ENCODE measurements at regions not wholly inside any gene's neighbourhood (a gene's known extent, or its start where the extent isn't known, plus 50 kb on each side); places are given as distances from the start of the nearest gene placed in this dataset.

DNA sequence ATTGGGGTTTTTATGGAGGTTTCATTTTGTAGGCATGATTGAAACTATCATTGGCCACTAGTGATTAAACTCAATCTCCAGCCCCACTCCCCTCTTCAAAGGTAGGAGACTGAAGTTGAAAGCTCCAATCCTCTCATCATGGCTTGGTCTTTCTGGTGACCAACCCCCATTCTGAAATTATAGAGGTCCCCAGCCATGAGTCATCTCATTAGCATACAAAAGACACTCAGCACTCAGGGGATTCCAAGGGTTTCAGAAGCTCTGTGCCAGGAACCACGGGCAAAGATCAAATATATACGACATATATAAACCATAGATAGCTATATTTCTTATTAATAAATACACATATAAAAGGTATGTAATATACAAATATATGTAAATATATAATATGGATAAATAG lies 256.0 kb upstream of the POU3F3 start:
- 81% methylated on average over 2 of the region's 2 CpGs for WGBS
- TF ChIP-seq POLR2A (IDR thresholded peaks at IDR 0.05) (no peak), EP300 (IDR thresholded peaks at IDR 0.05) (no peak), POLR2AphosphoS5 (IDR thresholded peaks at IDR 0.05) (no peak)
- TF ChIP-seq, protein P1, sequence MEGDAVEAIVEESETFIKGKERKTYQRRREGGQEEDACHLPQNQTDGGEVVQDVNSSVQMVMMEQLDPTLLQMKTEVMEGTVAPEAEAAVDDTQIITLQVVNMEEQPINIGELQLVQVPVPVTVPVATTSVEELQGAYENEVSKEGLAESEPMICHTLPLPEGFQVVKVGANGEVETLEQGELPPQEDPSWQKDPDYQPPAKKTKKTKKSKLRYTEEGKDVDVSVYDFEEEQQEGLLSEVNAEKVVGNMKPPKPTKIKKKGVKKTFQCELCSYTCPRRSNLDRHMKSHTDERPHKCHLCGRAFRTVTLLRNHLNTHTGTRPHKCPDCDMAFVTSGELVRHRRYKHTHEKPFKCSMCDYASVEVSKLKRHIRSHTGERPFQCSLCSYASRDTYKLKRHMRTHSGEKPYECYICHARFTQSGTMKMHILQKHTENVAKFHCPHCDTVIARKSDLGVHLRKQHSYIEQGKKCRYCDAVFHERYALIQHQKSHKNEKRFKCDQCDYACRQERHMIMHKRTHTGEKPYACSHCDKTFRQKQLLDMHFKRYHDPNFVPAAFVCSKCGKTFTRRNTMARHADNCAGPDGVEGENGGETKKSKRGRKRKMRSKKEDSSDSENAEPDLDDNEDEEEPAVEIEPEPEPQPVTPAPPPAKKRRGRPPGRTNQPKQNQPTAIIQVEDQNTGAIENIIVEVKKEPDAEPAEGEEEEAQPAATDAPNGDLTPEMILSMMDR (IDR thresholded peaks at IDR 0.05), result no peak

DNA sequence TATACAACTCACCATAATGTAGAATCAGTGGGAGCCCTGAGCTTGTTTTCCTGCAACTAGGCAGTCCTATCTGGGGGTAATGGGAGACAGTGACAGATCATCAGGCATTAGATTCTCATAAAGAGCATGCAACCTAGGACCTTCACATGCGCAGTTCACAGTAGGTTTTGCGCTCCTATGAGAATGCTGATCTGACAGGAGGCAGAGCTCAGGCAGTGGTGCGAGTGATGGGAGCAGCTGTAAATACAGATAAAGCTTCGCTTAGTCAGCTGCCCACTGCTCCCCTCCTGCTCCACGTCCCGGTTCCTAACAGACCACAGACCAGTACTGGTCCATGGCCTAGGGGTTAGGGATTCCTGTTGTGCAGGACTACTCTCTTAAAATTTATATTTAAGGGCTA lies 255.3 kb upstream of the POU3F3 start:
- H3K27me3 ChIP-seq, result no peaks in the 10 kb centered on the region
- TF ChIP-seq POLR2A (IDR thresholded peaks at IDR 0.05) (no peak), POLR2AphosphoS5 (IDR thresholded peaks at IDR 0.05) (no peak), EP300 (IDR thresholded peaks at IDR 0.05) (no peak)
- TF ChIP-seq, protein P1 (IDR thresholded peaks at IDR 0.05), result no peak
- H3K27ac ChIP-seq, result no peak overlapping the region
- no peaks in the 10 kb centered on the region for H3K4me1 ChIP-seq
- WGBS, result 74% methylated on average over 6 of the region's 6 CpGs
- H3K36me3 ChIP-seq, result no peaks in the 10 kb centered on the region
- H3K9me3 ChIP-seq, result peaks cover 2% of the 10 kb centered on the region
- H3K4me3 ChIP-seq, result no peak overlapping the region
- DNase-seq (ENCODE audit: low spot score in 2 of 2), result no peak

More for the DNA sequence above, 256.0 kb upstream of the POU3F3 start:
- DNase-seq (ENCODE audit: low spot score in 2 of 2), result no peak
- Histone ChIP-seq H3K27ac (no peak overlapping the region), H3K9me3 (peaks cover 5% of the 10 kb centered on the region), H3K4me1 (no peaks in the 10 kb centered on the region), H3K36me3 (no peaks in the 10 kb centered on the region), H3K27me3 (no peaks in the 10 kb centered on the region), H3K4me3 (no peak overlapping the region)

DNA sequence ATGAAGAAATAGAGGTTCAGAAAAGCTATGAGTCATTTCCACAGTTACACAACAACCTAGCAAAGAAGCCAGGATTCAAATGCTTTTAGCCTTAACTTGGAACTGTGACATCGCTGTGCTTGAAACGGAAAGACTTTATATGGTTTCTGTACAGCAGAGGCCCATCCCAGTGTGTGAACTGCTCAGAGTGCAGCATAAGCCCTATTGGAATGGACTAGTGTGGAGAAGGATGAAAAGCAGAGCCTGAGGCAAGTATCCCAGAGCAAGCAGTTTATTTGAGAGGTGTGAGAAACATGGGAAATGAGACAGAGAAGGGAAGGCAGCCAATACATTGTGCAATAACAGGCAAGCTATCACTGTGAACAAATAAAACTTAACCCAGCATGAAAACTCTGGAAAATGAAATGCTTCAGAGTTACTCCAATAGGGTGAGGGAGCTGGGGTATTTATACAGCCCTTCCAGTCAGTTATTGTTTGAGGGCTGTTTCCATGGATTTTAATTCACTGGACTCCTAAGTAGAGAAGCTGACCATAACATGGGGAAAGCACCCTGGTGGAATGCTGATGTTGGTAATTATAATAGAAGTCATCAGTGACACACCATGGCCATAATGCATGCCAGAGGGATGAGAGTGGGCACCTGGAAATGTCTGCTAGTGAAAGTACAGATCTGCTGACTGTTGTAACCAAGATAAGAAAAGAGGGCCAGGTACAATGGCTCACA lies 254.0 kb upstream of the POU3F3 start:
- H3K27me3 ChIP-seq, result no peaks in the 10 kb centered on the region
- no peak for DNase-seq (ENCODE audit: low spot score in 2 of 2)
- H3K4me1 ChIP-seq, result no peaks in the 10 kb centered on the region
- 62% methylated on average over 2 of the region's 2 CpGs for WGBS
- TF ChIP-seq, protein P1 (IDR thresholded peaks at IDR 0.05), result no peak
- TF ChIP-seq POLR2A (IDR thresholded peaks at IDR 0.05) (no peak), POLR2AphosphoS5 (IDR thresholded peaks at IDR 0.05) (no peak), EP300 (IDR thresholded peaks at IDR 0.05) (no peak)
- H3K9me3 ChIP-seq, result no peaks in the 10 kb centered on the region
- no peaks in the 10 kb centered on the region for H3K36me3 ChIP-seq
- H3K4me3 ChIP-seq, result no peak overlapping the region
- no peak overlapping the region for H3K27ac ChIP-seq

DNA sequence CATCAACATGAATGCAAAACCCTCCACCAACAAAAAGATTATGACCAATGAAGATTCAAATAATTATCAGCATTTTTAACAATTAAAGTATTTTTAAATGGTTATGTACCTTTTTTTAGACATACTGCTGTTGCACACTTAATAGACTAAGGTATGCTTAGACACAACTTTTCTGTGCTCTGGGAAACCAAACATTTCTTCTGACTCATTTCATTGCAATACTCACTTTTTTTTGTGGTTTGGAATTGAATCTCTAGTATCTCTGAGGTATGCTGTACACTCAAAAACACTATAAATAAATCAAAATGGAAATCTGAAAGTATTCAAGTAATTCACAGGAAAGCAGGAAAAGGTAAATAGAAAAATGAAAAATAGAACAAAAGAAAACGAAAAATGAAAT lies 247.9 kb upstream of the POU3F3 start:
- Histone ChIP-seq H3K9me3 (peaks cover 4% of the 10 kb centered on the region), H3K27me3 (no peaks in the 10 kb centered on the region), H3K27ac (no peak overlapping the region), H3K36me3 (no peaks in the 10 kb centered on the region), H3K4me1 (no peaks in the 10 kb centered on the region), H3K4me3 (no peak overlapping the region)
- DNase-seq (ENCODE audit: low spot score in 2 of 2), result no peak
- no peak for TF ChIP-seq POLR2AphosphoS5 (IDR thresholded peaks at IDR 0.05)
- no peak for TF ChIP-seq EP300 (IDR thresholded peaks at IDR 0.05)
- TF ChIP-seq POLR2A (IDR thresholded peaks at IDR 0.05), result no peak
- WGBS, result 82% methylated on average over 1 of the region's 1 CpG

DNA sequence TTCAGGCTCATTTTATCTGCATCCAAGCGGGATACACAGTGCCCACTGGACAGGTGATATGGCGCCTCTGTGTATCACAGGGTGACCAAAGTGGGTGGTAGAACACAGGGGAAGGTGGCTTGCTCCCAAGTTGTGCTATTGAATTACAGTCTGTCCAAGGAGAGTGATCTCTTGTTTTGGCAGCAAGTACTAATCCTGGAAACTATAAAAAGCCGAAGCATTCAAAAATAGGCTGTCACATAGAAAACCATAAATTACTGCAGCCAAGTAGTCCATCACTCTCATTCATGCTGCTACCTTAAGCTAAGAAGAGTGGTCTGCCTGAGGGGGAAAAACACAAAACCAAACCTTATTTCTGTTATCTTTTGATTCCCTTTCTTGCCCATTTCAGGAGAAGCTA lies 237.1 kb upstream of the POU3F3 start:
- H3K27me3 ChIP-seq, result no peaks in the 10 kb centered on the region
- no peaks in the 10 kb centered on the region for H3K36me3 ChIP-seq
- H3K4me3 ChIP-seq, result no peak overlapping the region
- H3K27ac ChIP-seq, result no peak overlapping the region
- DNase-seq (ENCODE audit: low spot score in 2 of 2), result no peak
- 67% methylated on average over 3 of the region's 3 CpGs for WGBS
- TF ChIP-seq POLR2AphosphoS5 (IDR thresholded peaks at IDR 0.05) (no peak), EP300 (IDR thresholded peaks at IDR 0.05) (no peak), POLR2A (IDR thresholded peaks at IDR 0.05) (no peak)
- TF ChIP-seq, protein P1 (IDR thresholded peaks at IDR 0.05), result no peak
- no peaks in the 10 kb centered on the region for H3K4me1 ChIP-seq
- no peaks in the 10 kb centered on the region for H3K9me3 ChIP-seq
